Activated CD4-positive, alpha-beta T cell treated with anti-CD3 and anti-CD28 coated beads for 36 hours (primary cell): ENCODE measurements at regions not wholly inside any gene's neighbourhood (a gene's known extent, or its start where the extent isn't known, plus 50 kb on each side); places are given as distances from the start of the nearest gene placed in this dataset.

ENCODE experiments used
- ATAC-seq: fragments of 200-7000 bp; cut with Tn5 transposase; one replicate; pipeline ENCODE4 v1.10.0; 2021; ENCODE audit warnings: mild to moderate bottlenecking, moderate library complexity
- CTCF ChIA-PET: fragments of 350-600 bp; sonication (Branson Sonifier 250); formaldehyde crosslinking; loops from one replicate; lab custom pipeline; 2021; ENCODE audit warnings: antibody characterized with exemption; lab: Charles Lee
- POLR2A ChIA-PET: fragments of 350-600 bp; sonication (Branson Sonifier 250); formaldehyde crosslinking; loops from one replicate; lab custom pipeline; 2021; ENCODE audit warnings: antibody characterized with exemption, inconsistent platforms; lab: Charles Lee
- DNase-seq: peaks from one replicate; pipeline ENCODE4 v3.0.0-alpha.2; 2020
- H3K27ac Mint-ChIP-seq: one replicate; pipeline ENCODE4 v1.8.0; 2021; ENCODE audit warnings: mixed read lengths
- H3K27me3 Mint-ChIP-seq: one replicate; pipeline ENCODE4 v1.8.0; 2021; ENCODE audit warnings: mixed read lengths
- H3K36me3 Mint-ChIP-seq: one replicate; pipeline ENCODE4 v1.8.0; 2021; ENCODE audit warnings: low read depth, mixed read lengths
- H3K4me1 Mint-ChIP-seq: one replicate; pipeline ENCODE4 v1.8.0; 2021; ENCODE audit warnings: mixed read lengths
- H3K4me3 Mint-ChIP-seq: one replicate; pipeline ENCODE4 v1.8.0; 2021; ENCODE audit warnings: mild to moderate bottlenecking, moderate library complexity, mixed read lengths
- H3K9me3 Mint-ChIP-seq: one replicate; pipeline ENCODE4 v1.8.0; 2021; ENCODE audit warnings: low read depth, mixed read lengths
- intact Hi-C, 2 experiments: fragments of 100-400 bp; cut with DNase I in 1 of 2; cut with micrococcal nuclease in 1 of 2; formaldehyde crosslinking; loops; one replicate each; pipeline versions ENCODE4 v1.14.2 to v1.15.1; 2022 to 2024; cut with DNase I, micrococcal nuclease

DNA sequence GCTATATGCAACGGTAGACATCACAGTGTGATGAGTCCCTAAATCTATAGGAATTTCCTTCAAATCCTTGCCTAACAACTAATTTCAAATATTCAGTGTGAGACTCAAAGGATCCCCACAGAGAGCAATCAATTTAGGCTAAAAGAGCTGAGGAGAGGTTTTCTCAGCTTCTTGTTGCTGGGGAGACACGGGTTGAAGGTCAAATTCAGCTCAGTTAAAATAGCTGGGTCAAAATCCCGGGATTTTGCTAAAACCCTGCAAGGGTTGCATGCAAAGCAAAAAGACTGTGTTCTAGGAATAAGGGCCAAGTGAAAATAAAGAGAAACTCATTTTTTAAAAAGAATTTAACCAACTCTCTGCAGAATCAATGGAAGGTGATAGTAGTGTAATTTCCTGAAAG lies 1073.4 kb downstream of the NLGN4X start:
- DNase-seq, result no peak
- Mint-ChIP-seq H3K36me3 (no peaks in the 10 kb centered on the region), H3K4me1 (no peaks in the 10 kb centered on the region), H3K9me3 (no peaks in the 10 kb centered on the region), H3K4me3 (no peak overlapping the region), H3K27me3 (no peaks in the 10 kb centered on the region), H3K27ac (no peak overlapping the region)
- intact Hi-C loops, result no loop called here
- no peak for ATAC-seq
- POLR2A ChIA-PET, result no interaction called here
- CTCF ChIA-PET, result no interaction called here

DNA sequence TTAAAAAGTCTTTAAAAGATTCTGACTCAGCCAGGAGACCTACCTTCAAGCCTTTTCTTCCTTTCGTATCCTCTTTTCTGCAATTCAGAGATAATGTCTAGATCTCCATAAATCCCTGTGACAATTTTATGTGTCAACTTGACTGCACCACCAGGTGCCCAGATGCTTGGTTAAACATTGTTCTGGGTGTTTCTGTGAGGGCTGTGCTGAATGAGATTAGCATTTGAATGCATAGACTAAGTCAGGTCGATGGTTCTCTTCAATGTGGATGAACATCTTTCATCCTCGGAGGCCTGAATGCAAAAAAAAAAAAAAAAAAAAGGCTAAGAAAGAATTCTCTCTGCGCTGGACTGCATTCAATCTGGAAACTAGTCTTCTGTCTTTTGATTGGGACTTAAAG lies 1082.7 kb downstream of the NLGN4X start:
- no peak for ATAC-seq
- intact Hi-C loops, result no loop called here
- POLR2A ChIA-PET, result no interaction called here
- CTCF ChIA-PET, result no interaction called here
- Mint-ChIP-seq H3K36me3 (no peaks in the 10 kb centered on the region), H3K4me3 (no peak overlapping the region), H3K27ac (no peak overlapping the region), H3K9me3 (no peaks in the 10 kb centered on the region), H3K27me3 (no peaks in the 10 kb centered on the region), H3K4me1 (no peaks in the 10 kb centered on the region)
- no peak for DNase-seq

DNA sequence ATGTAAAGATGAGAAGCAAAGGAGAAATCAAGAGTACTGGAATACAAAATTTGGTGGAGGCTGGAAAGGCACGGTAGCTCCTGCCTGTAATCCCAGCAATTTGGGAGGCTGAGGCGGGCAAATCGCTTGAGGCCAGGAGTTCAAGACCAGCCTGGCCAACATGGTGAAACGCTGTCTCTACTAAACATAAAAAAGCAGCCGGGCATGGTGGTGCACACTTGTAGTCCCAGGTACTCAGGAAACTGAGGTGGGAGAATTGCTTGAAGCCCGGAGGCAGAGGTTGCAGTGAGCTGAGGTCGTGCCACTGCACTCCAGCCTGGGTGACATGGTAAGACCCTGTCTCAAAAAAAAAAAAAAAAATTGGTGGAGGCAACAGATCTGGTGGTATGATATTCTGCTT lies 1086.0 kb downstream of the NLGN4X start:
- Mint-ChIP-seq H3K27ac (no peak overlapping the region), H3K36me3 (no peaks in the 10 kb centered on the region), H3K4me1 (no peaks in the 10 kb centered on the region), H3K9me3 (no peaks in the 10 kb centered on the region), H3K4me3 (no peak overlapping the region), H3K27me3 (no peaks in the 10 kb centered on the region)
- DNase-seq (no peak), ATAC-seq (no peak)
- ChIA-PET POLR2A (no interaction called here), CTCF (no interaction called here)
- intact Hi-C loops, result no loop called here

DNA sequence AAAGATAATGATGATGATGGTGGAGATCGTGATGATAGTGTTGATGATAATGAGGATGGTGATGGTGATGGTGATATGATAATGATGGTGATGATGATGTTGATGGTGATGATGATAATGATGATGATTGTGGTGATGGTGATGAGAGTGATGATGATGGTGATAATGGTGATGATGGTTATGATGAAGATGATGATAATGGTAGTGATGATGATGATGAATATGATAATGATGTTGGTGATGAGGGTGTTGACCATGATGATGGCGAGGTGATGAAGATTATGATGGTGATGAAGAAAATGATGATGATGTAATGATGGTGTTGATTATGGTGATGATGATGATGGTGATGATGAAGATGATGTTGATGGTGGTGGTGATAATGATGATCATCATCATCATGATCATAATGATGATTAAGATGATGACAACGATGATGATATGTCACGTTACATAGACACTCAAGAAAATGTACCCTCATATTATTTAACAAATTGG lies 1106.4 kb downstream of the NLGN4X start:
- no peaks in the 10 kb centered on the region for H3K27me3 Mint-ChIP-seq
- H3K36me3 Mint-ChIP-seq, result no peaks in the 10 kb centered on the region
- no peak overlapping the region for H3K27ac Mint-ChIP-seq
- H3K4me3 Mint-ChIP-seq, result no peak overlapping the region
- H3K4me1 Mint-ChIP-seq, result no peaks in the 10 kb centered on the region
- H3K9me3 Mint-ChIP-seq, result no peaks in the 10 kb centered on the region
- ATAC-seq, result no peak
- no peak for DNase-seq
- CTCF ChIA-PET, result interaction anchor here (0.7 kb wide), 1 partner anchor 10 kb away, joined by 3 read pairs; no protein-coding TSS in a partner anchor
- POLR2A ChIA-PET, result no interaction called here
- intact Hi-C loops, result no loop called here

DNA sequence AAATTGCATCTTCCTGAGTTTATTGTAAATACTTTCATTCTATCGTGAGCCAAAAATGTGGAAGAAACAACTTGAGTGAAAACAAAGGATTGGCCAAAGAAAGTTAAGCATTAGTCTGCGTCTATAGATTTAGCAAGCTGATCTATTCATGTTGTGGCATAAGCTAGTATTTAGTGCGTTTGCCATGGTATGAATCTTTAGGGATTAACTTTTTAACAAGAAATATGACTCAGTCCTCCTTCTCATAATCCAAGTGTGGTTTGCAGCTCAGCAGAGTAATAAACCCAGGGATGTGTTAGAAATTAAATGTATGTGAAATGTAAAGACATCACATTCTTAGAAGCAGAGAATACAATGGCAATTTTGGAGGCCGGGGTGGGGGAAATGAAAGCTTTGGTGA lies 1110.9 kb downstream of the NLGN4X start:
- no peak overlapping the region for H3K27ac Mint-ChIP-seq
- intact Hi-C loops, result loop anchor here in 1 of 2 experiments (10.0 kb wide), 1 partner anchor 573 kb away; no protein-coding TSS in a partner anchor
- no peaks in the 10 kb centered on the region for H3K36me3 Mint-ChIP-seq
- H3K27me3 Mint-ChIP-seq, result no peaks in the 10 kb centered on the region
- H3K4me1 Mint-ChIP-seq, result no peaks in the 10 kb centered on the region
- DNase-seq (no peak), ATAC-seq (no peak)
- H3K9me3 Mint-ChIP-seq, result no peaks in the 10 kb centered on the region
- ChIA-PET CTCF (no interaction called here), POLR2A (no interaction called here)
- H3K4me3 Mint-ChIP-seq, result no peak overlapping the region

DNA sequence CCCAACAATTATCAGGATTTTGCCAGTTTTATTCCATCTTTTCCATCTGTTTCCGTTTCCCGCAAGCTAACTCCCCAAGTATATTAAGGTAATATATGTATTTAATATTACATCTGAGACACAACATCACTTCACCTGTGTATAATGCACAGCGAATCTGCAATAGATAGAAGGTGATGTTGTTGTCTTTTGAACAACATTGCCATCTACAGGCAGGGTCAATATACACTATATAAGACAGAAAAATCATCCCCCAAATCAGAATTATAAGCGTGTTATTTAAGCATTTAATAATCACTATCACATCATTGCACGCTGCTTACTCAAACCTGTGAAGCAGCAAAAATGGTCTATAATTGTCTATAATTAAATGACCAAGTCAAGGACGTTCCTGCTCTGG lies 1115.5 kb downstream of the NLGN4X start:
- Mint-ChIP-seq H3K4me3 (no peak overlapping the region), H3K27ac (no peak overlapping the region), H3K9me3 (no peaks in the 10 kb centered on the region), H3K36me3 (no peaks in the 10 kb centered on the region), H3K27me3 (no peaks in the 10 kb centered on the region), H3K4me1 (no peaks in the 10 kb centered on the region)
- POLR2A ChIA-PET, result no interaction called here
- no peak for DNase-seq
- no peak for ATAC-seq
- CTCF ChIA-PET, result interaction anchor here (0.7 kb wide), 1 partner anchor 157 kb away, joined by 3 read pairs; no protein-coding TSS in a partner anchor
- intact Hi-C loops, result loop anchor here (2.0 to 10.0 kb wide), 2 partner anchors 564 to 568 kb away; no protein-coding TSS in a partner anchor

DNA sequence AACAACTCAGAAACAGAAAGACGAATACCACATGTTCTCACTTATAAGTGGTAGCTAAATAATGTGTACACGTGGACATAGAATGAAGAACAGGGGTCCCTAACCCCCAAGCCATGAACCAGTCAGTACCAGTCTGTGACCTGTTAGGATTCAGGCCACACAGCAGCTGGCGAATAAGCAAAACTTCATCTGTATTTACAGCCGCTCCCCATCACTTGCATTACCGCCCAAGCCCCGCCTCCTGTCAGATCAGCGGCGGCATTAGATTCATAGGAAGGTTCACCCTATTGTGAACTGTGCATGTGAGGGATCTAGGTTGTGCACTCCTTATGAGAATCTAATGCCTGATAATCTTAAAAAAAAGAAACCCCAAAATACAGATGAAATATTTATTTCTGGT lies 1128.7 kb downstream of the NLGN4X start:
- DNase-seq (no peak), ATAC-seq (no peak)
- H3K4me3 Mint-ChIP-seq, result no peak overlapping the region
- no peaks in the 10 kb centered on the region for H3K9me3 Mint-ChIP-seq
- no peak overlapping the region for H3K27ac Mint-ChIP-seq
- no peaks in the 10 kb centered on the region for H3K4me1 Mint-ChIP-seq
- no peaks in the 10 kb centered on the region for H3K27me3 Mint-ChIP-seq
- H3K36me3 Mint-ChIP-seq, result no peaks in the 10 kb centered on the region
- CTCF ChIA-PET, result no interaction called here
- intact Hi-C loops, result no loop called here
- POLR2A ChIA-PET, result no interaction called here

DNA sequence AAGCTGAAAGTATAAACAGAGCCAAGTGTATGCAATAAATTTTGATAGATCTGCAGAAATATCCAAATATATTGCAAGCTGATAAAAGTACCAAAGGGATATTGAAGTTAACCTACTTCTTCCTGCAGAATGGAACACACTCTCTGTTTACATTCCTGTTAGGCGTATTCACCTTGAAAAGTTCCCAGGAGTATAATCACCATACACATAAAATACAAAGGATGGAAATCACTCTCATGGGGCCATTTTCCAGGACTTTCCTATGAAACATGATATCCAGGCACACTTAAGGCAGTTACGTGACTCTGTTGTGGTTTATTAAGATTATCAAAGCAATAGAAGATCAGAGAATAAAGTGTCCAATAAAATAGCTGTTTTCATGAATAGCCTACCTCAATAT lies 1142.3 kb downstream of the NLGN4X start:
- no peaks in the 10 kb centered on the region for H3K36me3 Mint-ChIP-seq
- intact Hi-C loops, result no loop called here
- POLR2A ChIA-PET, result no interaction called here
- DNase-seq, result no peak
- CTCF ChIA-PET, result no interaction called here
- no peak overlapping the region for H3K27ac Mint-ChIP-seq
- H3K4me1 Mint-ChIP-seq, result no peaks in the 10 kb centered on the region
- no peak overlapping the region for H3K4me3 Mint-ChIP-seq
- no peaks in the 10 kb centered on the region for H3K27me3 Mint-ChIP-seq
- no peaks in the 10 kb centered on the region for H3K9me3 Mint-ChIP-seq
- ATAC-seq, result no peak

DNA sequence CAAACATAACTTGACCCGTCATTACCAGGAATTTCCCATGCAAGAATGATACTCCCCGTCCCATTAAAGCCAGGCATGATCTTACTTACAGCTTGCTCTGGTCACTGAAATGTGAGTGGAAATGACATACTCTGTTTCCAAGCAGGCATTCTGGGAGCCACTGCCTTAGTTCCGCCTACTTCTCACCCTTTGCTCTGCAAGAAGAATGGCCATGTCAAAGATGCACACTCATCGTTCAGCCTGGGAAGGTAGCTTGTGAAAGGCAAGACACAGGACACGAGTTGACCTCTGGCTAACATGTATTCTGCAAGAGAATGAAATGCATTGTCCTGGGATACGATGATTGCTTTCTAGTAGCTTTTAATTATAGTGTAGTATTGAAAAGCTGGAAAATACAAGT lies 1144.4 kb downstream of the NLGN4X start:
- no peaks in the 10 kb centered on the region for H3K4me1 Mint-ChIP-seq
- intact Hi-C loops, result no loop called here
- no peaks in the 10 kb centered on the region for H3K27me3 Mint-ChIP-seq
- ATAC-seq (no peak), DNase-seq (no peak)
- ChIA-PET POLR2A (no interaction called here), CTCF (no interaction called here)
- H3K27ac Mint-ChIP-seq, result no peak overlapping the region
- no peaks in the 10 kb centered on the region for H3K9me3 Mint-ChIP-seq
- no peaks in the 10 kb centered on the region for H3K36me3 Mint-ChIP-seq
- no peak overlapping the region for H3K4me3 Mint-ChIP-seq

DNA sequence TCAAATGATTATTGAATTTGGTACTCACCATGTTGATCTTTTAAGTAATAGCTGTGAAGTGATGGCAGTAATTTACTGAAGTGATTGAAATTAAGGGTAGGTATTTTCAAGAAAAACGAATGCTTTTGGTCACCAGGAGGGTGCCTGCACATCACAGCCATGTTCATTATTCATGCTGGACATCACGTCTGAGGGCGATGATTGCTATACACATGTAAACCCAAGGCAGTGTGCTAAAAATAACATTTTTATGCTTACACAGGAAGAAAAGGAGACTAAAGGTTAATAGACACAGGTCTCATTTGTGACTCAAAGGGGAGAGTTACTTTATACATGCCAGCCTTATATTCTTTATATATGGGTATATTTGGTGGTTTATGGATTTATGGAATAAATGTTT lies 1146.0 kb downstream of the NLGN4X start:
- Mint-ChIP-seq H3K27me3 (no peaks in the 10 kb centered on the region), H3K4me3 (no peak overlapping the region), H3K36me3 (no peaks in the 10 kb centered on the region), H3K27ac (no peak overlapping the region), H3K4me1 (no peaks in the 10 kb centered on the region), H3K9me3 (no peaks in the 10 kb centered on the region)
- ATAC-seq, result no peak
- intact Hi-C loops, result no loop called here
- ChIA-PET CTCF (no interaction called here), POLR2A (no interaction called here)
- DNase-seq, result no peak

DNA sequence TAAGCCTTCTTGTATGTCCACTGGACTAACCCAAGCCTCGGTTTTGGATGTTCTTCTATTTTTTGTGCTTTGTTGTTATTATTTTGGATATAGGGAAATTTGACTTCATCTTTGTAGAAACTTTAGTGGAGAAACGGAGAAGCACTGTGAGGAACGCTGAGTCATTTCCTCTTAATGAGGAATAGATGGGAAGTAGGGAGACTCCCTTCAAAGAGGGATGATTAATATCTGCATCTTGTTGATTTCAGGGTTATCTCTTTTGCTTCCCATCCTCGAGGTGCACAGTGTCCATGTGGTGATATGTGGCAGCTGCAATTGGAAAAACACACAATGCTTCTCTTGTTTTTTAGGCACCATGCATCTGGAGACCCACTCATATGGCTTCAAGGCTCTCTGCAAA lies 1147.9 kb downstream of the NLGN4X start:
- Mint-ChIP-seq H3K9me3 (no peaks in the 10 kb centered on the region), H3K36me3 (no peaks in the 10 kb centered on the region), H3K4me1 (no peaks in the 10 kb centered on the region), H3K27me3 (no peaks in the 10 kb centered on the region), H3K27ac (no peak overlapping the region), H3K4me3 (no peak overlapping the region)
- intact Hi-C loops, result no loop called here
- ChIA-PET CTCF (no interaction called here), POLR2A (no interaction called here)
- ATAC-seq, result no peak
- DNase-seq, result no peak

DNA sequence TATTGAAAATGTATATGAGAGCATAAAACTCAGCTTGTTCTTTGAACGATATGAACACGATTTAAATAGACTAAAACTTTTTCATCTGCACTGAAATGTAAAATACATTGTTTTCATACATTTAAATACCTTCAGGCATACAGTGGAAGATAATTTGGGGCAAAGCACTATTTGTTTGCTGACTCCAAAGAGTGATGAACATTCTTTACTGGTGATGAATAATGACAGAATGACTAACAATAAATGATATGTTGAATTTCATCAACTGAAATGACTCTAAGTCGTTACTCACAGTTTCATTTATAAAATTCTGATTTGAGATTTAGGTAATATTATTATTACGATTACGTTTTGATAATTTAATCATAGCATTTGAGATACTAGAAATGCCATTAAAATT lies 1160.1 kb downstream of the NLGN4X start:
- no peaks in the 10 kb centered on the region for H3K9me3 Mint-ChIP-seq
- CTCF ChIA-PET, result no interaction called here

DNA sequence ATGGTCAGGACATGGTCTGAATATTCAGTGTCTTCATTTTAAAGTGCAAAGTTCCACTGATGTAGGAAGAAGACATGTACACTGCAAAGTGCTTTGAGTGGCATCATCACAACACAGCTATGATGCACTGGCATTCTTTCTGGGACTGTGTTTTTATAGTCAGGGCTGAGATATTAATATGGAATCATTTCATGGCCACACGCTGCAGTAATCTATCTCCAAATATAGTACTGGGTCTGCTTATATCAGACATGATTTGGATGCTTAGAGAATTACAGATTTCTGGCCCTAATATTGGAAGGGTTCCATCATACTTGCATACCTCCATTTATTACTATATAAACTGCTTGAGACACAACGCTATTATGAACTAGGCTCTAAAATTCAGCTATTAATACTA lies 1170.9 kb downstream of the NLGN4X start:
- H3K4me3 Mint-ChIP-seq, result no peak overlapping the region
- ATAC-seq (no peak), DNase-seq (no peak)
- CTCF ChIA-PET, result no interaction called here
- no peaks in the 10 kb centered on the region for H3K9me3 Mint-ChIP-seq
- H3K27me3 Mint-ChIP-seq, result no peaks in the 10 kb centered on the region
- no peak overlapping the region for H3K27ac Mint-ChIP-seq
- intact Hi-C loops, result no loop called here
- H3K4me1 Mint-ChIP-seq, result no peaks in the 10 kb centered on the region
- POLR2A ChIA-PET, result no interaction called here
- H3K36me3 Mint-ChIP-seq, result no peaks in the 10 kb centered on the region

More for the DNA sequence above, 1160.1 kb downstream of the NLGN4X start:
- Mint-ChIP-seq H3K27me3 (no peaks in the 10 kb centered on the region), H3K4me1 (no peaks in the 10 kb centered on the region), H3K36me3 (no peaks in the 10 kb centered on the region), H3K27ac (no peak overlapping the region), H3K4me3 (no peak overlapping the region)
- intact Hi-C loops, result no loop called here
- POLR2A ChIA-PET, result no interaction called here
- ATAC-seq (no peak), DNase-seq (no peak)
